BJ (cell line): ENCODE measurements at regions not wholly inside any gene's neighbourhood (a gene's known extent, or its start where the extent isn't known, plus 50 kb on each side); places are given as distances from the start of the nearest gene placed in this dataset.

Experiments
- CTCF ChIA-PET: fragments of 350-600 bp; formaldehyde crosslinking; extraction: SDS; loops from one replicate; lab custom pipeline; 2021; ENCODE audit warnings: antibody characterized with exemption, inconsistent platforms; lab: Yijun Ruan, JAX
- POLR2A ChIA-PET: fragments of 300-600 bp; sonication (Branson Sonifier 250); formaldehyde crosslinking; extraction: SDS; loops from one replicate; lab custom pipeline; 2021; ENCODE audit warnings: antibody characterized with exemption; lab: Charles Lee
- DNase-seq: peaks from one replicate; pipeline ENCODE4 v3.0.0-alpha.2; 2011; ENCODE audit warnings: low read depth
- H3K27me3 ChIP-seq: 2 replicates; pipeline ENCODE4 v1.6.0; 2011; ENCODE audit warnings: low read length; ENCODE audit not compliant: control insufficient read depth, insufficient read depth
- H3K36me3 ChIP-seq: 2 replicates; pipeline ENCODE4 v1.5.1; 2011; ENCODE audit warnings: low read length; ENCODE audit not compliant: control insufficient read depth, insufficient read depth
- H3K4me3 ChIP-seq: 2 replicates; pipeline ENCODE4 v1.5.1; 2011; ENCODE audit warnings: low read depth, mild to moderate bottlenecking, control low read depth, low read length
- CTCF ChIP-seq: IDR thresholded peaks from 2 replicates; pipeline ENCODE4 v1.5.1; 2011; ENCODE audit warnings: low read depth, mild to moderate bottlenecking, control low read depth, inconsistent platforms, low read length, moderate library complexity; ENCODE audit not compliant: insufficient read depth

GRCh38 chr17:77749989-77750388 lies 208.5 kb upstream of the TNRC6C start:
- CTCF ChIA-PET, result no interaction called here
- Histone ChIP-seq H3K4me3 (no peak overlapping the region), H3K27me3 (peaks cover under 1% of the 10 kb centered on the region), H3K36me3 (no peaks in the 10 kb centered on the region)
- POLR2A ChIA-PET, result no interaction called here
- TF ChIP-seq CTCF, result no peak
- no peak for DNase-seq

GRCh38 chr17:77750427-77751043 lies 208.0 kb upstream of the TNRC6C start:
- Histone ChIP-seq H3K27me3 (no peaks in the 10 kb centered on the region; the same call in 1 of the 2 replicates), H3K4me3 (no peak overlapping the region), H3K36me3 (no peaks in the 10 kb centered on the region)
- POLR2A ChIA-PET, result no interaction called here
- CTCF ChIA-PET, result no interaction called here
- DNase-seq, result no peak
- no peak for TF ChIP-seq CTCF

GRCh38 chr17:77753246-77753645 lies 205.3 kb upstream of the TNRC6C start:
- TF ChIP-seq CTCF, result no peak
- ChIA-PET POLR2A (no interaction called here), CTCF (interaction anchor here (1.1 kb wide), 1 partner anchor 211 kb away, joined by 4 read pairs; no protein-coding TSS in a partner anchor)

GRCh38 chr17:77753691-77754245 lies 204.7 kb upstream of the TNRC6C start:
- ChIA-PET POLR2A (no interaction called here), CTCF (interaction anchor here (1.1 kb wide), 1 partner anchor 211 kb away, joined by 4 read pairs; no protein-coding TSS in a partner anchor)
- no peak for DNase-seq
- Histone ChIP-seq H3K27me3 (no peaks in the 10 kb centered on the region; the same call in none of the 2 replicates), H3K36me3 (no peaks in the 10 kb centered on the region), H3K4me3 (no peak overlapping the region)
- TF ChIP-seq CTCF, result no peak

More at GRCh38 chr17:77753246-77753645, 205.3 kb upstream of the TNRC6C start:
- Histone ChIP-seq H3K36me3 (no peaks in the 10 kb centered on the region), H3K27me3 (no peaks in the 10 kb centered on the region; the same call in none of the 2 replicates), H3K4me3 (no peak overlapping the region)
- no peak for DNase-seq

- CTCF ChIA-PET, result no interaction called here
- no peak for TF ChIP-seq CTCF
- Histone ChIP-seq H3K36me3 (no peaks in the 10 kb centered on the region), H3K27me3 (no peaks in the 10 kb centered on the region; the same call in none of the 2 replicates), H3K4me3 (no peak overlapping the region)
- POLR2A ChIA-PET, result no interaction called here
- DNase-seq, result no peak
Measured at GRCh38 chr17:77754956-77755355, 203.5 kb upstream of the TNRC6C start.
